HUES48 (cell line): ENCODE measurements at regions not wholly inside any gene's neighbourhood (a gene's known extent, or its start where the extent isn't known, plus 50 kb on each side); places are given as distances from the start of the nearest gene placed in this dataset.
A peak's percentile ranks its signal among the peaks of the same experiment; 100 is the strongest.

Source experiments
- H3K27ac ChIP-seq: one replicate; pipeline ENCODE4 v1.7.0; 2013; ENCODE audit warnings: low read depth, low read length, inconsistent platforms
- H3K27me3 ChIP-seq: 2 replicates; pipeline ENCODE4 v1.6.1; 2013; ENCODE audit warnings: mild to moderate bottlenecking, low read length; ENCODE audit not compliant: control insufficient read depth, insufficient read depth
- H3K36me3 ChIP-seq: 2 replicates; pipeline ENCODE4 v1.6.1; 2013; ENCODE audit warnings: low read length; ENCODE audit not compliant: control insufficient read depth, insufficient read depth
- H3K4me1 ChIP-seq: 2 replicates; pipeline ENCODE4 v1.6.1; 2013; ENCODE audit warnings: mild to moderate bottlenecking, low read length; ENCODE audit not compliant: control insufficient read depth, insufficient read depth
- H3K4me3 ChIP-seq: 2 replicates; pipeline ENCODE4 v1.5.1; 2013; ENCODE audit warnings: mild to moderate bottlenecking, low read depth, low read length
- H3K9ac ChIP-seq: 2 replicates; pipeline ENCODE4 v1.6.1; 2013; ENCODE audit warnings: mild to moderate bottlenecking, low read depth, low read length, moderate library complexity
- H3K9me3 ChIP-seq: 2 replicates; pipeline ENCODE4 v1.6.1; 2013; ENCODE audit warnings: low read length; ENCODE audit not compliant: control insufficient read depth, insufficient read depth

- Histone ChIP-seq H3K9me3 (no peaks in the 10 kb centered on the region), H3K9ac (no peak overlapping the region), H3K4me1 (peaks cover 8% of the 10 kb centered on the region; the same call in 1 of the 2 replicates), H3K27me3 (no peaks in the 10 kb centered on the region), H3K27ac (no peak overlapping the region), H3K4me3 (no peak overlapping the region), H3K36me3 (no peaks in the 10 kb centered on the region)
Measured at GRCh38 chr2:57597940-57598339, 448.7 kb upstream of the VRK2 start.

GRCh38 chr2:57598551-57598950, 448.1 kb upstream of the VRK2 start:
- no peaks in the 10 kb centered on the region for H3K36me3 ChIP-seq
- H3K9me3 ChIP-seq, result no peaks in the 10 kb centered on the region
- H3K27ac ChIP-seq, result no peak overlapping the region
- no peak overlapping the region for H3K9ac ChIP-seq
- no peaks in the 10 kb centered on the region for H3K27me3 ChIP-seq
- peaks cover 8% of the 10 kb centered on the region; the same call in 1 of the 2 replicates for H3K4me1 ChIP-seq
- no peak overlapping the region for H3K4me3 ChIP-seq

DNA sequence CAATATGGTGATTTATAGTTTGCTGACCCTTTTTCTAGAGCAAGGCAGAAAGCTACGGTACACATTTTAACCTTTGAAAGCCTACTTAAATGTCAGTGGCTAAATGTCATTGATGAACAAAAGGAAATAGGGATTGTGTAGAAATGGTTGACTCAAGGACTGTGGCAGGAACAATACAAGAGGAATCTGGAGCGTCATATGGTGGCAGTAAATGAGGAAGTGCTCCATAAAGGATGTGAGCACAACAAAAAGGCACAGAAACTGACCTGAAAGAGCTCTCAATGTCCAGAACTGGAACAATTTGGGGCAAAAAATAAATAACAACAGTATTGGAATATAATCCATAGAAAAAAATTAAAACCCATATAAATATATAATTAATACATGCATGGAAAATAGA, 443.9 kb upstream of the VRK2 start:
- Histone ChIP-seq H3K36me3 (no peaks in the 10 kb centered on the region), H3K27ac (no peak overlapping the region), H3K9ac (no peak overlapping the region), H3K4me3 (no peak overlapping the region), H3K9me3 (no peaks in the 10 kb centered on the region), H3K4me1 (peaks cover 8% of the 10 kb centered on the region; the same call in 1 of the 2 replicates), H3K27me3 (no peaks in the 10 kb centered on the region)

DNA sequence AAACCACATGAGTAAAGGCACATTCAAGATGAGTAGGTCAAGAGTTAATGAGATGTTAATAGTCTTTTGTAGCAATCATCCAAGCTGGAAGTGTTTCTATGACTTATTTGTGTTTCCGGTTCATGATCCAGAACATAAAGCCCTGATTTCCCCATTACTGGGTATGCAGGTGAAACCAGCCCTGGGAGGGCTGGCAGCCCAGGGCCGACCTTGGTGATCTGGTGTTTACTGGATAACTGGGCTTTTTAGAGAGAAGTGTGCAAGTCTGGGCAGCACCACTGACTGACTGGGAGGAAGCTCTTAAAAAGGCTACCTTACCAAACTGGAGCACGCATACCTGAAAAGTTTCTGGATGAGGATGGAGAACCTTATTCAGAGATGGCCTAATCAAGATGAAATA, 431.6 kb upstream of the VRK2 start:
- Histone ChIP-seq H3K9me3 (no peaks in the 10 kb centered on the region), H3K36me3 (no peaks in the 10 kb centered on the region), H3K4me3 (no peak overlapping the region), H3K27me3 (no peaks in the 10 kb centered on the region), H3K27ac (no peak overlapping the region), H3K9ac (no peak overlapping the region), H3K4me1 (no peaks in the 10 kb centered on the region)

DNA sequence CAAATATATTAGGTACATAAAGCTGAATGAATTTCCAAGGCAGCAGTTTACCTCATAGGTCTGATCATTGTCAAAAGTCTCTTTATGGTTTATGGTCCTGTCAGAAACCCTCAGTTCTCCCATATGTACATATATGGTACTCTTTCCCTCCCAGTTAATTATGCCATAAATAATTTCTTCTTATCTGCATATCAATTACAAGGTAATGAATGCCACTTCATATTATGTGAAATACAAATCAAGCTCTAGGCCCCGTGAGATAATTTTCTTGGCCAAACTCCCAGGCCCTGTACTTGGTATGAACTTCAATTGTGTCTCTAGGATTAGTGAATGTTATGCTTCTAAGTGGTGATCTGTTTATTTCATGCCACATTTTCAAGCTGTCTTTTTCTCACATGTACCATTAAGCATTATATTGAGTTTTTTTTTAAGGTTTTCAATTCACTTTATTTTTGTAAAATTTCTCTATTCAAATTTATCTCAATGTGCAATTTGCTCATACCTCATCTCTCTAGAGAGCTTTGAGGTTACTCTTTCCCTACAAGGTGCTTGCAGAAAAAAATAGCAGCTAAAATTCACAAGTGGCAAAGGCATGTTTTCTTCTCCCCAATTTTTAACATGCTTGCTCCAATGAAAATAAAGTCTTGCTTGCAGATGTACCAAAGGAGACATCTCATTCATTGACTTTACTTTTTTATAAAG, 430.6 kb upstream of the VRK2 start:
- no peaks in the 10 kb centered on the region for H3K27me3 ChIP-seq
- H3K9me3 ChIP-seq, result no peaks in the 10 kb centered on the region
- no peaks in the 10 kb centered on the region for H3K4me1 ChIP-seq
- H3K36me3 ChIP-seq, result no peaks in the 10 kb centered on the region
- no peak overlapping the region for H3K4me3 ChIP-seq
- no peak overlapping the region for H3K27ac ChIP-seq
- H3K9ac ChIP-seq, result no peak overlapping the region

- no peaks in the 10 kb centered on the region for H3K36me3 ChIP-seq
- H3K4me3 ChIP-seq, result no peak overlapping the region
- no peaks in the 10 kb centered on the region for H3K9me3 ChIP-seq
- H3K27me3 ChIP-seq, result no peaks in the 10 kb centered on the region
- H3K4me1 ChIP-seq, result peaks cover 10% of the 10 kb centered on the region
- H3K27ac ChIP-seq, result no peak overlapping the region
- H3K9ac ChIP-seq, result no peak overlapping the region
Measured at GRCh38 chr2:57617318-57617717, 429.3 kb upstream of the VRK2 start.

DNA sequence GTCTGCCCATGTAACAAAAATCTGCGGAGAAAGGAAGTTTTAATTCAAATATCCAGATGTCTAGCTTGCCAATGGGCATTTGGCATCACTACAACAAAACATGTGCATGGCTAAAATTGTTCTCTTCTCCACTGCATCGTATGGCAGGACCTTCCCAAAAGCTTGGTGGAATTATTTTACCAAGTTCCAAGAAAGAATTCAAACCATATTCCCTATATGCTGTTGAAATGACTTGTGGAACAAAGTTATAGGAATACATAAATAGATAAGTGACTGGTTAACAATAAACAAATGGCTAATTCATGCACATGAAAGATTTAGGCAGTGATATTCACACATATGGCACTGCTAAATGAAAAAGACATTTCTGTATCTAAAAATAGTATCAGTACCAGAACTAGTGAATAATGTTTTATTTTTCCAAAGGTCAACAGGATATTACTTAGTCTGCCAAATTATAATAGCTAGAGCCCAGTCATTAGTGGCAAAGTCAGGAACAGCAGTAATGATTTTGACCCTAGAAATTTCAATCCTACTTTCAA, 425.4 kb upstream of the VRK2 start:
- Histone ChIP-seq H3K27ac (no peak overlapping the region), H3K4me1 (peaks cover 19% of the 10 kb centered on the region), H3K27me3 (no peaks in the 10 kb centered on the region), H3K9me3 (no peaks in the 10 kb centered on the region), H3K9ac (no peak overlapping the region), H3K36me3 (no peaks in the 10 kb centered on the region), H3K4me3 (no peak overlapping the region)

GRCh38 chr2:57622009-57622408, 424.6 kb upstream of the VRK2 start:
- Histone ChIP-seq H3K9ac (no peak overlapping the region), H3K27me3 (no peaks in the 10 kb centered on the region), H3K4me1 (peaks cover 19% of the 10 kb centered on the region), H3K9me3 (no peaks in the 10 kb centered on the region), H3K27ac (peak overlapping the region; percentile 28), H3K4me3 (no peak overlapping the region), H3K36me3 (no peaks in the 10 kb centered on the region)

DNA sequence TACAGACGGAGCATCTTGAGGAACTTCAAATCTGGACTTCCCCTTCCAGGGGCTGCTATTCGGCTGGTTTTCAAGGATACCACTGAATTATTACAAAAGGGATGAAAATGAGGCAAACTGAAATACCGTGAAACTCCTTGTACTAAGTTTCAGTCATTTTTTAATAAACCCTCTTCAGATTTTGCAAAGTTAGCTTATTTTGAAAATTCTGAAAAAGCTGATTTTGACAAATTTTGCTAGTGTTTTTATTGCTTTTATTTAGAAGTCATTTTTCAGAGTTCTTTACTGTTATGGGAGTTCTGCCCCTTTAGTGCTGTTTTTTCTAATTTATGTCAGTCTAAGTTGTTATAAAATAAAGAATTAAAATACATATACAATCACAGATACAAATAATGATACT, 390.4 kb upstream of the VRK2 start:
- Histone ChIP-seq H3K27me3 (no peaks in the 10 kb centered on the region), H3K4me3 (no peak overlapping the region), H3K36me3 (no peaks in the 10 kb centered on the region)

GRCh38 chr2:57669570-57669969, 377.0 kb upstream of the VRK2 start:
- Histone ChIP-seq H3K27ac (no peak overlapping the region), H3K4me3 (no peak overlapping the region), H3K36me3 (no peaks in the 10 kb centered on the region), H3K9me3 (no peaks in the 10 kb centered on the region), H3K4me1 (no peaks in the 10 kb centered on the region), H3K27me3 (no peaks in the 10 kb centered on the region), H3K9ac (no peak overlapping the region)

More for the DNA sequence above, 390.4 kb upstream of the VRK2 start:
- Histone ChIP-seq H3K27ac (no peak overlapping the region), H3K4me1 (no peaks in the 10 kb centered on the region), H3K9ac (no peak overlapping the region), H3K9me3 (peaks cover 15% of the 10 kb centered on the region)

DNA sequence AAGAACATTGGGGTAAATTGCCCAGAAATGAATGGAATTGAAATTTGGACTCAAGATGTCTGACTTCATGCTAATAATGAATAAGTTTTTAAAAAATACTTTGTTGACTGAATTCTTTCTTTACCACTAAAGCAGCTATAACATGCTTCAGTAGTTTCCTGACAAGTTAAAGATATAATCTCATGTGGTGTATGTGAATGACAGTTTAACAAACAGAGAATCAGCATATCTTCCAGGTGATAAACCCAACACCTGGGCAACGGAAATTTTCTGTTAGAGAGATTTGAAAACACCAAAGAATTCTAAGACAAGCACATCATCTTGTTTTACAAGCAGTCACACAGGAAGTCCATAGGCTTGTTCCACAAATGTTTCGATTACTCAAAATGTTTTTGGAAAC, 372.6 kb upstream of the VRK2 start:
- H3K9me3 ChIP-seq, result no peaks in the 10 kb centered on the region
- H3K36me3 ChIP-seq, result no peaks in the 10 kb centered on the region
- H3K9ac ChIP-seq, result no peak overlapping the region
- H3K27ac ChIP-seq, result no peak overlapping the region
- no peaks in the 10 kb centered on the region for H3K4me1 ChIP-seq
- H3K27me3 ChIP-seq, result no peaks in the 10 kb centered on the region
- no peak overlapping the region for H3K4me3 ChIP-seq
